ENCODE measurements at regions not wholly inside any gene's neighbourhood (a gene's known extent, or its start where the extent isn't known, plus 50 kb on each side); places are given as distances from the start of the nearest gene placed in this dataset.

DNA sequence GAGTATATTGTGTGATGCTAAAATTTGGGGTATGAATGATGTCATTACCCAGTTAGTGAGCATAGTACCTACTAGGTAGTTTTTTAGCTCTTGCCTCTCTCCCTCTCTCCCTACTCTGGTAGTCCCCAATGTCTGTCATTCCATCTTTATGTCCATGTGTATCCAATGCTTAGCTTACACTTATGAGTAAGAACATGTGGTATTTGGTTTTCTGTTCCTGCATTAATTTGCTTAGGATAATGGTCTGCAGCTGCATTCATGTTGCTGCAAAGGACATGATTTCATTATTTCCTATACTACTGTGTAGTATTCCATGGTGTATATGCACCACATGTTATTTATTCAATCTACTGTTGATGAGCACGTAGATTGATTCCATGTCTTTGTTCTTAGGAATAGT lies 54.4 kb upstream of the NEGR1 start:
- TF ChIP-seq EZH2 (IDR thresholded peaks at IDR 0.05; ENCODE audit: insufficient read depth, poor library complexity, severe bottlenecking) (no peak), EZH2phosphoT487 (IDR thresholded peaks at IDR 0.05; ENCODE audit: insufficient read depth, low read depth) (no peak)
